Kidney epithelial cell (primary cell): ENCODE measurements at regions not wholly inside any gene's neighbourhood (a gene's known extent, or its start where the extent isn't known, plus 50 kb on each side); places are given as distances from the start of the nearest gene placed in this dataset.
"Not testable (repeated sequence)": the region's sequence is repeated elsewhere in the genome, so short reads cannot be mapped to it uniquely, and the experiment has no call there.

ENCODE experiments used
- DNase-seq: peaks from one replicate; pipeline ENCODE4 v3.0.0-alpha.2; 2010; ENCODE audit warnings: low read depth
- H3K27me3 ChIP-seq: 2 replicates; pipeline ENCODE4 v1.6.0; 2011; ENCODE audit warnings: low read length; ENCODE audit not compliant: control insufficient read depth, insufficient read depth
- H3K36me3 ChIP-seq: 2 replicates; pipeline ENCODE4 v1.5.1; 2011; ENCODE audit warnings: low read length; ENCODE audit not compliant: control insufficient read depth, insufficient read depth
- H3K4me3 ChIP-seq: 2 replicates; pipeline ENCODE4 v1.5.1; 2011; ENCODE audit warnings: low read depth, mild to moderate bottlenecking, control low read depth, low read length
- CTCF ChIP-seq: IDR thresholded peaks from 2 replicates; pipeline ENCODE4 v1.5.1; 2011; ENCODE audit warnings: mild to moderate bottlenecking, moderate library complexity, low read length, control low read depth, inconsistent platforms; ENCODE audit not compliant: insufficient read depth, poor library complexity, severe bottlenecking

DNA sequence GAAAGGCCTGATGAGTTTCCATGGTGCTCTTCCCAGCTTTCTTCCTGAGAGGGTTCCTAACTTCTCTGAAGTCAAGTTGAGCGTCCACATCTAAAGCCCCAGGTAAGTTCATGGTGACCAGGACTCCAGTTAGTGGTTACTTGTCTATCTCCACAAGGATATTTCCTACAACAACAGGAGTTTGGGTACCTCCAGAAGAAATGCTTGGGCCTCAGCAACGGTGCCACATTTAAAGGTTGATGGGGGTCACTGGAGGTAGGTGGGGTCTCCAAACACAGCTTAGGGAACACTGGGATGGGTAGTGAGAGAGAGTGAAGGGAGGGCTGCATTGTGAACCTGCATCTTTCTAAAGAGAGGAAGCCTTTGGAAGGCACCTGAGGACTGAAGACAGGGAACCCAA lies 123.4 kb downstream of the BOD1 start:
- Histone ChIP-seq H3K27me3 (no peaks in the 10 kb centered on the region), H3K36me3 (no peaks in the 10 kb centered on the region), H3K4me3 (no peak overlapping the region)
- TF ChIP-seq CTCF, result no peak
- no peak for DNase-seq

GRCh38 chr5:173490681-173491080 lies 125.8 kb downstream of the BOD1 start:
- TF ChIP-seq CTCF, result no peak
- H3K4me3 ChIP-seq, result no peak overlapping the region
- no peaks in the 10 kb centered on the region for H3K36me3 ChIP-seq
- H3K27me3 ChIP-seq, result no peaks in the 10 kb centered on the region
- DNase-seq, result no peak

- Histone ChIP-seq H3K27me3 (no peaks in the 10 kb centered on the region), H3K36me3 (no peaks in the 10 kb centered on the region), H3K4me3 (no peak overlapping the region)
- TF ChIP-seq CTCF, result no peak
- no peak for DNase-seq
These were observed 128.3 kb downstream of the BOD1 start for GRCh38 chr5:173488144-173488543.

- Histone ChIP-seq H3K36me3 (no peaks in the 10 kb centered on the region), H3K27me3 (no peaks in the 10 kb centered on the region), H3K4me3 (no peak overlapping the region)
- DNase-seq, result no peak
- TF ChIP-seq CTCF, result no peak
These were observed 129.2 kb downstream of the BOD1 start for GRCh38 chr5:173487300-173487699.

DNA sequence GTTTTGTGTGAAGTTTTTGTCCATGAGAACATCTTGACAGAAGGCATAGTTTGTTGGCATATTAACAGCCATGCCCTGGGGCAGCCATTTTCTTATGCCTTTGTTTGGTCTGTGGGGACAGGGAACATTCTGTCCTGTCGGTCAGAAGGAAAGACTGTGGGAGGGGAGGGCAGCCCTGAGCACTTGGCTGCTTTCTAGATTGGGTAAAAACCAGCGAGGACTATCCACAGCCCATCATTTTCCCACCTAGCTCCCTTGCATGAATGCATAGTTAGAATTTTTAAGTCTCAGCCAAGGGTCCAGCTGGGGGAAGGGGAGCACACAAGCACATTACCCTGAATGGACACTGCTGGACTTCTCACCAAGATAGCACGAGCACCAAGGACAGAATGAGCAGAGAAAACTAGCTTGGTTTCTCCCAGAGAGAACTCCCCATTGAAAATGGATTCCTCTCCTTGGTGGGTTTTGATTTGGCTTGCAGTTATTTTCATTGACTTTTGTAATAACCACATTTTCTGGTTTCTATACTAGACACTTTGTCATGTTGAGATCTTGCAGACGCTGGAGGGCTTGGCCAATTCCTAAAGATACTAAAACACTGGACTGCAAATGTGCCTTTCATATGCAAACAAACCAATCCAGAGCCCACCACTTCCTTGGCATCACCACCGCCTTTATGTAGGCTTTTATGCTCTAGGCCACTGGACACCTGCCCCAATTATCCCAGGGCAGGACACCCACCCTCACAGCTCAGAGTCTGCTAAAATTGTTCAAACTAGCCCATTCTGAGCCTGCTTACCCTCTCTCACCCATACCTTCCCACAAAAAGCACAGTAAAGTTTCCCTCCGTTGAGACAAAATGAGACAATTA lies 129.9 kb downstream of the BOD1 start:
- Histone ChIP-seq H3K36me3 (no peaks in the 10 kb centered on the region), H3K27me3 (no peaks in the 10 kb centered on the region), H3K4me3 (no peak overlapping the region)
- TF ChIP-seq CTCF, result no peak
- no peak for DNase-seq

- no peak for TF ChIP-seq CTCF
- no peaks in the 10 kb centered on the region for H3K27me3 ChIP-seq
- no peak for DNase-seq
- no peak overlapping the region for H3K4me3 ChIP-seq
- no peaks in the 10 kb centered on the region for H3K36me3 ChIP-seq
These were observed 131.9 kb downstream of the BOD1 start for GRCh38 chr5:173484569-173484968.

DNA sequence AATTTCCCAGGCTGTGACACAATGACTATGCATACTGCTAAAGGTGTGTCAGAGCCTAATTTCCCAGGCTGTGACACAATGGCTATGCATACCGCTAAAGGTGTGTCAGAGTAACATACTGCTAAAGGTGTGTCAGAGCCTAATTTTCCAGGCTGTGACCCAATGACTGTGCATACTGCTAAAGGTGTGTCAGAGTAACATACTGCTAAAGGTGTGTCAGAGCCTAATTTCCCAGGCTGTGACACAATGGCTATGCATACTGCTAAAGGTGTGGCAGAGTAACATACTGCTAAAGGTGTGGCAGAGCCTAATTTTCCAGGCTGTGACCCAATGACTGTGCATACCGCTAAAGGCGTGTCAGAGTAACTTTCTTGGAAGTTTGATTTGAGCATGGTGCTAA lies 132.9 kb downstream of the BOD1 start:
- H3K27me3 ChIP-seq, DNase-seq, H3K4me3 ChIP-seq: not testable (repeated sequence)

More for the DNA sequence above, 132.9 kb downstream of the BOD1 start:
- not testable (repeated sequence) for H3K36me3 ChIP-seq
